ENCODE measurements at regions not wholly inside any gene's neighbourhood (a gene's known extent, or its start where the extent isn't known, plus 50 kb on each side); places are given as distances from the start of the nearest gene placed in this dataset.

GRCh38 chr20:60629206-60629605, 622.9 kb upstream of the CDH4 start:
- Mint-ChIP-seq H3K27me3 (peaks cover 6 to 7% of the 10 kb centered on the region in 2 donors), H3K4me1 (ENCODE audit: low read depth in 2 of 2) (no peaks in the 10 kb centered on the region), H3K36me3 (no peaks in the 10 kb centered on the region), H3K4me3 (no peak overlapping the region), H3K9me3 (no peaks in the 10 kb centered on the region), H3K27ac (no peak overlapping the region)
- DNase-seq (ENCODE audit: low spot score), result no peak
- no peak for ATAC-seq

- DNase-seq (ENCODE audit: low spot score) (no peak), ATAC-seq (no peak)
- Mint-ChIP-seq H3K4me1 (ENCODE audit: low read depth in 2 of 2) (no peaks in the 10 kb centered on the region), H3K27ac (no peak overlapping the region), H3K27me3 (peaks cover 6 to 7% of the 10 kb centered on the region in 2 donors), H3K4me3 (no peak overlapping the region), H3K36me3 (no peaks in the 10 kb centered on the region), H3K9me3 (no peaks in the 10 kb centered on the region)
Measured at GRCh38 chr20:60630609-60631008, 621.5 kb upstream of the CDH4 start.

GRCh38 chr20:60631585-60632287, 620.3 kb upstream of the CDH4 start:
- Mint-ChIP-seq H3K36me3 (no peaks in the 10 kb centered on the region), H3K27ac (no peak overlapping the region), H3K4me3 (no peak overlapping the region), H3K27me3 (peaks cover 6 to 13% of the 10 kb centered on the region in 2 donors), H3K4me1 (ENCODE audit: low read depth in 2 of 2) (no peaks in the 10 kb centered on the region), H3K9me3 (no peaks in the 10 kb centered on the region)
- ATAC-seq, result no peak
- DNase-seq (ENCODE audit: low spot score), result no peak

GRCh38 chr20:60632391-60633262, 619.4 kb upstream of the CDH4 start:
- Mint-ChIP-seq H3K27me3 (peaks cover 6 to 13% of the 10 kb centered on the region in 2 donors), H3K9me3 (no peaks in the 10 kb centered on the region), H3K36me3 (no peaks in the 10 kb centered on the region), H3K4me3 (no peak overlapping the region), H3K27ac (no peak overlapping the region), H3K4me1 (ENCODE audit: low read depth in 2 of 2) (no peaks in the 10 kb centered on the region)
- DNase-seq (ENCODE audit: low spot score), result no peak
- ATAC-seq, result no peak

GRCh38 chr20:60634491-60635172, 617.4 kb upstream of the CDH4 start:
- no peak overlapping the region for H3K4me3 Mint-ChIP-seq
- no peaks in the 10 kb centered on the region for H3K9me3 Mint-ChIP-seq
- H3K27ac Mint-ChIP-seq, result no peak overlapping the region
- no peaks in the 10 kb centered on the region for H3K36me3 Mint-ChIP-seq
- DNase-seq (ENCODE audit: low spot score), result no peak
- no peak for ATAC-seq
- no peaks in the 10 kb centered on the region for H3K4me1 Mint-ChIP-seq (ENCODE audit: low read depth in 2 of 2)
- H3K27me3 Mint-ChIP-seq, result peaks cover 0 to 10% of the 10 kb centered on the region in 2 donors

GRCh38 chr20:60636417-60636816, 615.6 kb upstream of the CDH4 start:
- Mint-ChIP-seq H3K36me3 (no peaks in the 10 kb centered on the region), H3K27me3 (peaks cover 0 to 10% of the 10 kb centered on the region in 2 donors), H3K4me3 (no peak overlapping the region), H3K27ac (no peak overlapping the region), H3K9me3 (no peaks in the 10 kb centered on the region), H3K4me1 (ENCODE audit: low read depth in 2 of 2) (no peaks in the 10 kb centered on the region)
- DNase-seq (ENCODE audit: low spot score), result no peak
- ATAC-seq, result no peak

- no peaks in the 10 kb centered on the region for H3K36me3 Mint-ChIP-seq
- H3K27ac Mint-ChIP-seq, result no peak overlapping the region
- H3K27me3 Mint-ChIP-seq, result peaks cover 0 to 11% of the 10 kb centered on the region in 2 donors
- H3K4me1 Mint-ChIP-seq (ENCODE audit: low read depth in 2 of 2), result no peaks in the 10 kb centered on the region
- no peak overlapping the region for H3K4me3 Mint-ChIP-seq
- no peaks in the 10 kb centered on the region for H3K9me3 Mint-ChIP-seq
- no peak for DNase-seq (ENCODE audit: low spot score)
- no peak for ATAC-seq
Measured at GRCh38 chr20:60637801-60638200, 614.3 kb upstream of the CDH4 start.

- H3K36me3 Mint-ChIP-seq, result no peaks in the 10 kb centered on the region
- ATAC-seq, result no peak
- H3K27ac Mint-ChIP-seq, result no peak overlapping the region
- no peaks in the 10 kb centered on the region for H3K4me1 Mint-ChIP-seq (ENCODE audit: low read depth in 2 of 2)
- no peak for DNase-seq (ENCODE audit: low spot score)
- peaks cover 6 to 18% of the 10 kb centered on the region in 2 donors for H3K27me3 Mint-ChIP-seq
- H3K4me3 Mint-ChIP-seq, result no peak overlapping the region
- H3K9me3 Mint-ChIP-seq, result no peaks in the 10 kb centered on the region
Measured at GRCh38 chr20:60638430-60639098, 613.5 kb upstream of the CDH4 start.

GRCh38 chr20:60641879-60642447, 610.1 kb upstream of the CDH4 start:
- DNase-seq (ENCODE audit: low spot score), result no peak
- ATAC-seq, result no peak
- H3K4me3 Mint-ChIP-seq, result no peak overlapping the region
- no peaks in the 10 kb centered on the region for H3K9me3 Mint-ChIP-seq
- no peak overlapping the region for H3K27ac Mint-ChIP-seq
- no peaks in the 10 kb centered on the region for H3K36me3 Mint-ChIP-seq
- H3K27me3 Mint-ChIP-seq, result peaks cover 6 to 19% of the 10 kb centered on the region in 2 donors
- H3K4me1 Mint-ChIP-seq (ENCODE audit: low read depth in 2 of 2), result no peaks in the 10 kb centered on the region

GRCh38 chr20:60642541-60642940, 609.5 kb upstream of the CDH4 start:
- DNase-seq (ENCODE audit: low spot score) (peak; percentile 16), ATAC-seq (peak; percentile 18 to 40)
- H3K9me3 Mint-ChIP-seq, result no peaks in the 10 kb centered on the region
- H3K27me3 Mint-ChIP-seq, result peaks cover 6 to 19% of the 10 kb centered on the region in 2 donors
- H3K36me3 Mint-ChIP-seq, result no peaks in the 10 kb centered on the region
- no peak overlapping the region for H3K27ac Mint-ChIP-seq
- H3K4me3 Mint-ChIP-seq, result no peak overlapping the region
- no peaks in the 10 kb centered on the region for H3K4me1 Mint-ChIP-seq (ENCODE audit: low read depth in 2 of 2)

- no peak for ATAC-seq
Measured at GRCh38 chr20:60648556-60648955, 603.5 kb upstream of the CDH4 start.

GRCh38 chr20:60649541-60649940, 602.5 kb upstream of the CDH4 start:
- DNase-seq (ENCODE audit: low spot score) (no peak), ATAC-seq (no peak)
- H3K4me1 Mint-ChIP-seq (ENCODE audit: low read depth in 2 of 2), result no peaks in the 10 kb centered on the region
- no peak overlapping the region for H3K27ac Mint-ChIP-seq
- peaks cover 16 to 22% of the 10 kb centered on the region in 2 donors for H3K27me3 Mint-ChIP-seq
- H3K9me3 Mint-ChIP-seq, result peaks cover 3% of the 10 kb centered on the region
- H3K36me3 Mint-ChIP-seq, result no peaks in the 10 kb centered on the region
- no peak overlapping the region for H3K4me3 Mint-ChIP-seq

More at GRCh38 chr20:60648556-60648955, 603.5 kb upstream of the CDH4 start:
- Mint-ChIP-seq H3K27me3 (peaks cover 16 to 22% of the 10 kb centered on the region in 2 donors), H3K36me3 (no peaks in the 10 kb centered on the region), H3K4me1 (ENCODE audit: low read depth in 2 of 2) (no peaks in the 10 kb centered on the region), H3K27ac (no peak overlapping the region), H3K9me3 (peaks cover 3% of the 10 kb centered on the region), H3K4me3 (no peak overlapping the region)
- DNase-seq (ENCODE audit: low spot score), result peak; percentile 45

GRCh38 chr20:60650087-60650486, 602.0 kb upstream of the CDH4 start:
- ATAC-seq (no peak), DNase-seq (ENCODE audit: low spot score) (peak; percentile 22)
- Mint-ChIP-seq H3K4me3 (no peak overlapping the region), H3K4me1 (ENCODE audit: low read depth in 2 of 2) (no peaks in the 10 kb centered on the region), H3K9me3 (peaks cover 3% of the 10 kb centered on the region), H3K36me3 (no peaks in the 10 kb centered on the region), H3K27ac (no peak overlapping the region), H3K27me3 (peaks cover 13 to 22% of the 10 kb centered on the region in 2 donors)

Data from natural killer cell treated with Interleukin-12 subunit alpha and Interleukin-12 subunit beta and Interleukin-15 and Interleukin-18, amount 100 ng/mL, for 72 hours (primary cell).